ENCODE measurements at regions not wholly inside any gene's neighbourhood (a gene's known extent, or its start where the extent isn't known, plus 50 kb on each side); places are given as distances from the start of the nearest gene placed in this dataset.

- TF ChIP-seq POLR2A (IDR thresholded peaks at IDR 0.05) (no peak), CTCF (IDR thresholded peaks at IDR 0.05) (no peak)
Measured at GRCh38 chr1:230573658-230574057, 68.6 kb upstream of the COG2 start.
